GM21529 (cell line): ENCODE measurements at regions not wholly inside any gene's neighbourhood (a gene's known extent, or its start where the extent isn't known, plus 50 kb on each side); places are given as distances from the start of the nearest gene placed in this dataset.
"Not testable (repeated sequence)": the region's sequence is repeated elsewhere in the genome, so short reads cannot be mapped to it uniquely, and the experiment has no call there.

Source experiments
- ATAC-seq: cut with Tn5 transposase; IDR thresholded peaks from one replicate; pipeline ENCODE4 v1.9.1; 2021; ENCODE audit not compliant: unreplicated experiment

DNA sequence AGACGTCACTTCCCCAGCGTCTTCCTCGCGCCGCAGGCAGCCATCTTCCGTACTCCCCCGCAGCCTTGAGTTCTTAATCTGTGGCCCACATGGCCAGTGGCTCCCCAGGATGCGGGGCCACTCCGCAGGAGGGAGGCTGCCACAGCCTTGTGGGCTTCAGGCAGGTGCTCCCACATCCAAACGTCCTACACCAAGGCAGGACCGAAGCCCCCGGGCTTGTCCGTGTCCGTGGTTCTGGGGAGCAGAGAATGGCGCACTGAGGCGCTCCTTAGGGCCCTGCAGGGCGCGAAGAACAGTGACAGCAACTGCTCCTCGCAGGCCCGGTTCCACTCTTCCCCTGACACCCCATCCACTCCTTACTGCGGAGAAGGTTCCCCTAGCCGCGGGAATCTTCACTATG is 755.8 kb downstream of the PRIM2 start:
- no peak for ATAC-seq

DNA sequence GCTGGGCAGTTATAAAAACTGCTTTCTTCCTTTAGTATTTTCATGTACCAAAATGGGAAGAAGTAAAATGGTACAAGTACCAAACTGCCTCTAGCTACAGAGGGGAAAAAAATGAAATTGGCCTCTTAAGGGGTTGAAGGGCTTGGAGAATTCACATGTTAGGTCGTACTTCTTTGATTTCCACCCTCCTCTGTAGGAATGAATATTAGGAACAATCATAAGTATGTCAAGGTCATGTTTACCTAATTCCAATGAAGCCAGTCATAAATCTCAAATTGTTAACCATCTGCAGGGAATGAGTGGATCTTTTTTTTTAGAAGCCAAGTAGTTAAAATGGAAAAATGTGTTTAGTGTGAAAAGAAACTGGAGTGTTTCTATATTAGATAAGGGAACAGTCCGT is 772.6 kb downstream of the PRIM2 start:
- not testable (repeated sequence) for ATAC-seq

DNA sequence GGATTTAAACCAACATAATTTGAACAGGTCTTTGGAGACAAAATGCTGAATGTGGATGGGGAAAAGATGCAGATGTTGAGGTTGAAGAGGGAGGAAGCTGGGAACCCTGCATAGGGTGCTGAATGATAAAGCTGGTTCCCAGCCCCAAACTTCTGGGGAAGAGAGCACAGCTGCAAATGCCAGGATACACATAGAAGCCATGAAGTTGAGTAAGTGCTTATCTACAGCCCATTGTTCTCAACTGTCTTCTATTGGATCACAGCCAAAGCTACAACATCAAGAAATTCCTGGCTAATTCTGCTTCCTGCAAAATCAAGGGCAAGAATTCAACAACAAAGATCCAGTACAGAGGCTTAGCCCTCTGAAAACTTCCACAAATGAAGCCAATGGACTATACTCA is 779.8 kb downstream of the PRIM2 start:
- not testable (repeated sequence) for ATAC-seq

DNA sequence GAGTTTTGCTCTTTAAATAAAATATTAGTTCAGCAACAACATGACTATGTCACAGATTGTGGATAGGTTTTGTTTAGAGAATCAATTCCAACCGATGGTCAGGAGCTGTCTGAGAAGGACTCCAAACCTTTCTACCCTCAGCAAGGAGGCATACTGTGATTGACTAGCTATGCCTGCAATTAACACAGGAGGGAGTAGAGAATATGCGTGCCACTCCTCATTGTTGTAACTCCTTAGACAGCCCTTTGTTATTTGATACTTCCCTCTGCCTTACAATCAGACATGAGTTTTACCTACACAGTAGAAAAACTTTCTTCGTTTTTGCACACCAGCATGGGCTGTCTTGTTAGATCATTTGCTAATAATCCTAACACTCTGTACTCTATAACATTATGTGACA is 796.5 kb downstream of the PRIM2 start:
- no peak for ATAC-seq

DNA sequence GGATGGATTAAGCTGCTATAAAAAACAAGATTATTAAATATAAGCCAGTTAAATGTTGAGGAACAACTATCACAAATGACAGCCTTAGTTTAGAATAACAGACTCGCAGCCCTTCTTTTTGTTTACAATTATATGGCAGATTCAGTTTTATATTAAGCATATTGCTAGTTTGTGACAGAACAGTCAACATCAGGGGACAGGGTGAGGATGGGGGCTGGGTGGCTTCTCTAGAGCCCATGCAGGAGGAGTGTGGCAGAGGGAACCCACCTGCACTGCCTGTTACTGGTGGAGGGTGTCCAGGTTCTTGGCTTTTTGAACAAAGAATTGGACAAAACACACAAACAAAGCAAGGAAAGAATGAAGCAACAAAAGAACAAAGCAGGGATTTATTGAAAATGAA is 799.7 kb downstream of the PRIM2 start:
- not testable (repeated sequence) for ATAC-seq

DNA sequence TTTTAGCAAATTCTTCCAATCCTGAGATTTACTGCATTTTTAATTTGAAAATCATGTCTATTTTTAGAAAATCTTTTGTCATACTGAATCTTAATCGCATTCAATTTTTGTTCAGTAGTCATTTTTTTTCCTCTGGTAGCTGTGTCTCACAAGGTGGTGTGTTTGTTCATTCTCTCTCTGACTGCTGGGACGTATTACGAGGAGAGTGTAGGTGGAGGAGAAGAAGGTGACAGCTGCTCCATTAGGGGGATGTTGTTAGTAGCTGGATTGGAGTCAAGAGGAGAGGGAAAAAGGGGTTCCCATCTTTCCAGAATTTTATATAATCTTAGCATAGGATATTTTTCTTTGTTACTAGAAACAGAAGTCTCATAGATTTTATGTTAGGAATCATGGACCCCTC is 804.2 kb downstream of the PRIM2 start:
- not testable (repeated sequence) for ATAC-seq

DNA sequence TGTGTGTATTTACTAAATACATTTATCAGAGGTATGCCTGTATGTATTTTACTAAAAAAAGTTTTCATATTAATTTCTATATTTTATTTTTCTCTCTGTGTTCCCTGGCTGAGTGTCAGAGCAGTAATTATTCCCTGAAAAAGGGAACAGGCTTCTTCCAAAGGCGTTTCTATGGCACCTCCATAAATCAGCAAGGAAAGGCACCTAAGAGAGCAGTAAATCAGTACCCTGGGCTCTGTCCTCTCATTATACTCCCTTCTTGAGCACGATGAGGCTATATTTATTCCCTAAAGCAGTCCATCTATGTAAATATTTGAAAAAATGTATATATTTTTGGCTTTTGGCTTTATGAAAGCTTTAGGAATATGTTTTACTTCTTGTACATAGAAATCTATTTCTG is 806.3 kb downstream of the PRIM2 start:
- ATAC-seq: not testable (repeated sequence)

DNA sequence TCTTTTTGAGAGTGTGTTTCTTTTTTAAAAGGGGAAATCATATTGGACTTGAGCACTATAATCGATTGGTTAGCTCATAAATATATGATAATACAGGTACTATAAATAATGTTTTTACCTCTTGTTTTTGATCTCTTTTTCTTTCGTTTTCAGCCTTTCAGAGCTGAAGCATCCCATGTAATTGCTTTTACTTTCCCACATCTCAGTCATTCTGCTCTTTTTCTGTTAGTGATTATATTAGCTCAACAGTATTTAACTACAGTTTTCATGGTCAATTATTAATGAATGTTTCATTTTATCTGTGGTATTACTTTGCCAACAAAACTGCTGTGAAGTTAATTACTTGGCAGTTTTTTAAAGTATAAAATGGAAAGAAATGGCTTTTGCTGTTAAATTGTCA is 811.1 kb downstream of the PRIM2 start:
- not testable (repeated sequence) for ATAC-seq

DNA sequence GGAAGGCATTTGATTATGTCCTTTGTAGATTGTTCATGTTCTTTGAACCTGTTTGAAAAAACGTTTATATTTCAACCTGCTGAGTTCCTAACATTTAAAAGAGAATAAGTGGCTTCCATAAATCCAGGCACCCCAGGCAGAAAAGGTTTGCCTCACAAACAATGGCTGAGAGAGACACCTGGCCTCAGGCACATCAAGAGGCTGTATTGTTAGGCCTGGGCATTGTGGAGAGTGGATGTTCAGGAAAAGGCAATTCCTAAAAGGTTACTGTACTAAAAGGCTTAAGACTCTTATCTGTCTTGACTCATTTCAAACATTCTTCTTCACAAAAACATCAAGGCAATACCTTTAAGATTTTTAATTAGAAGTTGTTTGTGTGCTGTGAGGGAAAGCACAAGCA is 811.7 kb downstream of the PRIM2 start:
- ATAC-seq: not testable (repeated sequence)

DNA sequence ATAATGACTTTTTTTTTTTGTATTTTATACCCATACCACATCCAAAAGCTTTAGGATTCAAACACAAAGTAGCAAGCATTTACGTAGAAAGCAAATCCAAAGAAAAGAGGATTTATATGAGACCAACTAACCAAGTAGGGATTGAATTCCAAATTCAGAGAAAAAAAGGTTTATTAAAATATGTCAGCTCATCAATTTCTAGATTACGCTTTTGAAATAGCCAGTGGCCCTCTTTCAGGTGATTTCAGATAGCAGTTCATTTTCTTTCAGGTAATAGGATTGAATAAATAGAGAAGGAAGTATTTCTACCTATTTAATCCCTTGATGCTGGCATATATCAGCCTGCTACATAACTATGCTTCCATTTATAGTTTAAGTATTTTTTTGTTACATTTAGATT is 822.3 kb downstream of the PRIM2 start:
- not testable (repeated sequence) for ATAC-seq

DNA sequence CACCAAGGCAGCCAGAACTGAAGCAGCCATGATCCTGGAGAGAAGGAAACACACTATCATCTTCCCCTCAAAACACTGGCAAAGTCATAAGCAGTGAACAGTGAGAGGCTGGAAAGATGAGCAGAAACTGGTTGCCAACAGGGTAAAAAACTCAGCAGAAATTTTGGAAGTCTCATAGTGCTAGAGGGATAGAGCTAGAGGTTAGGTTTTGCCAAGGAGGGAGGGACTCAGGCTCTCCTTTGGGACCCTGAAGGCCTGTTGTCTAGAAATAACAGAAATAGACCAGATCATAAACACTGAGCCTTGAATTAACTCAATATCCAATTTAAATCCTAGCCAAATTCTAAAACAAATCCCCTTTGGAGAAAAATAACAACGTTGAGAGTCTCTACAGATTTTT is 853.6 kb downstream of the PRIM2 start:
- ATAC-seq: not testable (repeated sequence)

DNA sequence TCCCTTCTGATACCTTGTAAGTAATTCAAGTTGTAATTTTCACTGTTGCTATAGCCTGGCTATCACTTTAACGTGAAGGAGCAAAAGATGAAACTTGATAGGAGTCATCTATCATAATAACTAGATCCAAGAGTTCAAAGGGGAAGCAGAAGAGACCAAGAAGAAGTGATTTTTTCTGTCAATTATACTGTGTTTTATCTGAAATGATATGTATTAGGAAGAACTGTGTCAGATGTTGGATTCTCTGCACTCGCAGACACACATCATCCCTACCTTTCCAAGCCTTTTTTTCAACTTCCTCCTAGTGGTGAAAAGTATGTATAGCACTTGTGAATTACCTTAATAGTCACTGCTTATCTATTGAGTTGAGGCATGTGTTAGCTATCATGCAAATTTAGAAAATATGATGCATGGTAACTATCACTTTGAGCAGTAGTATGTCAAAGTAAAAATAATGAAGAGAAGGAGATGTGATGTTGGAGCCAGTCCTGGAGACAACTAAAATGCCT is 864.2 kb downstream of the PRIM2 start:
- peak; percentile 66 for ATAC-seq

DNA sequence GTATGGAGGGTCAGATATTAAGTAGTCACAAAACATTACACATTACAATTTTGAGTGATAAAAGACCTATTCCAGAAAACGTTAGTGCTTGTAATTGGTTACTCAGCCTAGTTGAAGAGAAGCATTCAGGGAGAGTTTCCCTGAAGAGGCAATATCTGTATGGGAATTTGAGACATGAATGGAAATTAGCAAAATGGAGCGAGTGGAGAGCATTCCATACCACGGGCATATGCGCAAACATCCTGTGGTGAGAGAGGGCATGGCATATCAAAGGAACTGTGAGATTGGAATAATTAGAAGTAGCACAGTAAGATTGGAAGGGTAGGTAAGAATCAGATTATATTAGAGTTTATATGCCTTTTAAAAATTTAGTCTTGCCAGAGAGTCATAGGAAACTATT is 867.9 kb downstream of the PRIM2 start:
- not testable (repeated sequence) for ATAC-seq

DNA sequence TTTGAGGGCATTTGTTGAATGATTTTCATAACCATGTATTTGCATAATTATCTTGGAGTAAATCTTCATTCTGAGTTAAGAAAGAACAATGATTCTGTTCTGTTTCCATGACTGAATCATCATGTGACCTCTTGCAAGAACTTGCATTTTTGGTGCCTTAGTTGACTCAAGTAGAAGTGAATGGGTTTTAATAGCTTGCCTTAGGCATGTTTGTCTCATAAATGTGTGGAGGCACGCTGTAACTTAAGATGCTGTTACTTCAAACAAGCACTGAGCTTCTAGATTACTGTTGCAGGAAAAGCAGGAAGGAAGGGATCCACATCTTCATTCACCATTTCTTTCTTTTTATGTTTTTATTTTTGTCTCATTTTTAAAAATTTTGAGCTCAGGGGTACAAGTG is 875.8 kb downstream of the PRIM2 start:
- not testable (repeated sequence) for ATAC-seq

DNA sequence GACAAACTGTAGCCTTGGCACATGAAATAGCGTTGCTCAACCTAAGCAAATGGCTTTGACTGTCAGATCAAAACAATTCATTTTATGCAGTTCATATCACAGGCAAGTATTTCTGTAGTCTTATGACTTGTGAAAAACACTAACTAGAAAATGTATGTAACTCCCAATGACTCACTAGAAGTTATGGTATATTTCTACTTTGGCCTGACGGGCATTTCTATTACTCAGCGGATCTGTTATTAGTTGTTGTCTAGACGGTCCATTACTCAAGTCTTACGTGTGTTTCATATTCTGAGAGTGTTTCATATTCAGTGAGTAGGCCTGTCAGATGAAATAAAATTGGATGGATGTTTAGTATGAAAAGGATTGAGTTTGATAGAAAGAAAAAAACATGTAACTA is 880.9 kb downstream of the PRIM2 start:
- ATAC-seq: no peak

DNA sequence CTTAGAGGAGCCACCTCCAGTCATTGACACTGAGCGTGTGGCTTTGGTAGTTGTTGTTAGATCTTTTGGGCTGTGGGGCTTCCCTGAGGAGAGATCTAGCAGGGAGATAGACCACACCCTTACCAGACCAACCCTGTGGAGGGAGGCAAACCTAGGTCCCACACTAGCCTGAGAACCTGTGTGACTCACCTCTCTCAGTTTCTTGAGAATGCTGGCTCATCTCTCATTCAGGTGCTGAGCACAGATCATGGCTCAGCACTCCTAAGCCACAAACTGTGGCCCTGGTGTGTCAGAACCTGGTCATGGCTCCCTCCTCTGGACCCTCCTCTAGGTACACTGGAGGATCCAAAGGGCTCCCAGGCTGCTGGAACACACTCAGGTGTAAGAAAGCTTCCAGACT is 919.7 kb downstream of the PRIM2 start:
- not testable (repeated sequence) for ATAC-seq

DNA sequence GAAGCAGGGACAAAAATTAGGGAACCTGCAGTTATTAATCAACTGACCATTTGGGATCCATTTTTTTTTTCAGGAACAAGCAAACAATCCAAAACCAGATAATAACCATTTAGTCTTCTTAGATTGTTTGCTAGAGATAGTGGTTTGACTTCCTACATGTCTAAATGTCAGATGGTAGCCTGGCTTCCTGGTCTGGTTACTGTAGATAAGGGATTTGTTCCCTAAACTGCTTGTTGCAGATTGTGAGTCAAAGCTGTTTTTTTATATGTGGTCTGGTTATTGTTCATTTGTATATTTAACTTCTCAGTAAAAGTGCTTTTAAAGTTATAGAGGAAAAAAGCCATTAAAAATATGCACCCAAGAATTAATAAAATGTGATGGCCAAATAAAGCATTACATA is 921.0 kb downstream of the PRIM2 start:
- not testable (repeated sequence) for ATAC-seq

DNA sequence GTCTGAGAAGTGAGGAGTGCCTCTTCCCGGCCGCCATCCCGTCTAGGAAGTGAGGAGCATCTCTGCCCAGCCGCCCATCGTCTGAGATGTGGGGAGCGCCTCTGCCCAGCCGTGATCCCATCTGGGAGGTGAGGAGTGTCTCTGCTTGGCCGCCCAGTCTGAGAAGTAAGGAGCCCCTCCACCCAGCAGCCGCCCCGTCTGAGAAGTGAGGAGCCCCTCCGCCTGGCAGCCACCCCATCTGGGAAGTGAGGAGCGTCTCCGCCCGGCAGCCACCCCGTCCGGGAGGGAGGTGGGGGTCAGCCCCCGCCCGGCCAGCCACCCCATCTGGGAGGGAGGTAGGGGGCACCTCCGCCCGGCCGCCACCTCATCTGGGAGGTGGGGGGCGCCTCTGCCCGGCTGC is 940.2 kb downstream of the PRIM2 start:
- ATAC-seq: not testable (repeated sequence)

DNA sequence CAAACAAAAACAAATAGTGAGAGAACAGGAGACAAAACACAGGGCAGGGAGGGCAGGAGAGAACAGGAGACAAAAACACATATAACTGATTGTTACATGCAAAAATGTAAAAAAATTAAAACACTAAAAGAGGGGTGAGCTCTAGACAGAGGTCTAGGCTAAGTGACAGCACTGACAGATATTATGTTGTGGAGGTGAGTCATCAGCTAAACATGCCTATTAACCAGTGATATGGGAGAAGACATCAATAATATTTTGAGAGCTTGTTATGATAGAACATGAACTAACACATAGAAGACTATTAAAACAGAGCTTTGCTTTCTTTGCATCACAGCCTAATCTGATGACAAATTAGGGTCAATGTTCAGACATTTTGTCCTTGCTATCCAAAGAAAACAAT is 972.7 kb downstream of the PRIM2 start:
- no peak for ATAC-seq

DNA sequence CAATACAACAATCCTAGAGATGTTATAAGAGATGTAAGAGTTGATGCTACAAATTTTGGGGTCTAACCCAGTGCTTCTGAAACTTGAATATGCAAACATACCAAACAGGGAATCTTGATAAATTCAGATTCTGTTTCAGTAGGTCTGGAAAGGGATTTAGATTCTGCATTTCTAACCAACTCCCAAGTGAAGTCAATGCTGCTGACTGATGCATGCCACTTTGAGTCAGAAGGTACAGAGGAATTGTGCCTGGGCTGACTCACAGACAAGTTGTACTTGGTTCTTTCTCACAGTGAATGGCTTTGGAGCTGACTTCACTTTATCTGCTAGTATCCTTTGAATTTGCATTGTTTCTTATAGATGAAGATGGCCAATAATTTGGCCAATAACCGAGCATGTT is 973.9 kb downstream of the PRIM2 start:
- not testable (repeated sequence) for ATAC-seq

DNA sequence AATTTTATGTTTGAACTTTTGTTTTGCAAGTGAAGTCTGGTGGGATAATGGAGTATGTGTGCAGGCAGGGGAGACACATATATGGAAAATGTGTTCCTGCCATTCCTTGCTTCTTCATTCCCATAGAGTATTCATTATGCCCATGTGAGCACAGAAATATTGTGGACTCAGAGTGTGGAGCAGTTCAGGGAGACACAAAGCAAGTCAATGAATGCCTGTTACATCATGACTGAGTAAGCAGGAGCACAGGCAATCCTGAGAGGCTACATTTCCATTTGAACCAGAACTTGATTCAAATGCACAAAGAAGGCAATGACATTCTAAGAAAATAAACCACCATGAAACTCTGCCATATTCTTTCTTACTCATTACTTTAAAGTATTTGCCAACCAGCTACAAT is 990.5 kb downstream of the PRIM2 start:
- not testable (repeated sequence) for ATAC-seq

DNA sequence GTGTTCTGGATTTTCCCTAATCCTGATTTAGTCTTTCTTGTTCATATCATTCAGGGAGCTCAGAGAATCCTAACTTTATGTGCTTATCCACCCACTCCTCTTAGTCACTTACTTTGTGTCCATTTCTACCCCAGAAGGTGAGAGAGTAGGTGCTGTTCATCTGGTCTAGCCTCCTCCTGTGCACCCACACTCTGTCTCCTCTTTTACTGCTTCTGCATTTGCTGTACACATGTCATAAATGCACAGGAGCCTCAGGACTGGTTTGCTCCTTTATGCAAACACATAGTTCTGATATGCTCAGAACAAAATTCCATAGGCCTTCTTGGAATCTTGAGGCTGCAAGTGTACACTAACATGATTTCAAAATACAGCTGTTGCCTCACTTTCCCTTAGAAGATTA is 1014.7 kb downstream of the PRIM2 start:
- not testable (repeated sequence) for ATAC-seq

DNA sequence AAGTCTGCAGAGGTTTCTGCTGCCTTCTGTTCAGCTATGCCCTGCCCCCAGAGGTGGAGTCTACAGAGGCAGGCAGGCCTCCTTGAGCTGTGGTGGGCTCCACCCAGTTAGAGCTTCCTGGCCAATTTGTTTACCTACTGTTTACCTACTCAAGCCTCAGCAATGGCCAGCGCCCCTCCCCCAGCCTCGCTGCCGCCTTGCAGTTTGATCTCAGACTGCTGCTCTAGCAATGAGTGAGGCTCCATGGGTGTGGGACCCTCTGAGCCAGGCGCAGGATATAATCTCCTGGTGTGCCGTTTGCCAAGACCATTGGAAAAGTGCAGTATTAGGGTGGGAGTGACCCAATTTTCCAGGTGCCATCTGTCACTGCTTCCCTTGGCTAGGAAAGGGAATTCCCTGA is 1024.9 kb downstream of the PRIM2 start:
- ATAC-seq: not testable (repeated sequence)

DNA sequence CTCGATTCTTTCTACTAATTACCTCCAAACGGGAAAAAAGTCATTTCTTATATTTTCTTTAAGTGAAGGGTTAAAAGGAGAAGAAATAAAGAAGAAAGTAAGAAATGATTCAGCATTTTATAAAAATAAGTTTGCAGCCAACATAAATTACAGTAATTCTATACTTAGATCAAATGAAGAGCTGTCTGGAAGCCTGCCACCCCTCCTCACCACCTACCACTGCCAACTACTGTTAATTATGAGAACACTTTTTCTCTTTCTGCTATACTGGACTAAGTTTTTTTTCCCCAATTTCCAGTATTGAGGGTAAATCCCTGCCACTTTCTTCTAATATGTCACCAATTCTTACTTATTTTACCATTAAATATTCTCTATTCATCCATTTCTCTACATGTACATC is 1030.1 kb downstream of the PRIM2 start:
- ATAC-seq: not testable (repeated sequence)
